Astrocyte (in vitro differentiated cells and primary cell): ENCODE measurements at regions not wholly inside any gene's neighbourhood (a gene's known extent, or its start where the extent isn't known, plus 50 kb on each side); places are given as distances from the start of the nearest gene placed in this dataset.

Source experiments
- DNase-seq: peaks from one replicate; pipeline ENCODE4 v3.0.0-alpha.2; 2010; ENCODE audit warnings: low read depth
- FAIRE-seq: peaks from 2 replicates; lab custom pipeline; 2011; peaks lifted over from hg19 to GRCh38; lab: Jason Lieb, UNC
- H2AFZ ChIP-seq: 2 replicates; pipeline ENCODE4 v1.6.0; 2012; ENCODE audit warnings: low read depth, low read length, inconsistent platforms
- H3K27ac ChIP-seq: 2 replicates; pipeline ENCODE4 v1.5.1; 2011; ENCODE audit warnings: low read depth, low read length, inconsistent platforms
- H3K27me3 ChIP-seq: 2 replicates; pipeline ENCODE4 v1.6.0; 2011; ENCODE audit warnings: low read length, inconsistent platforms; ENCODE audit not compliant: insufficient read depth
- H3K36me3 ChIP-seq: 2 replicates; pipeline ENCODE4 v1.5.1; 2011; ENCODE audit warnings: low read length, inconsistent platforms; ENCODE audit not compliant: insufficient read depth
- H3K4me1 ChIP-seq: 2 replicates; pipeline ENCODE4 v1.5.1; 2011; ENCODE audit warnings: low read length, inconsistent platforms; ENCODE audit not compliant: insufficient read depth
- H3K4me2 ChIP-seq: 2 replicates; pipeline ENCODE4 v1.6.0; 2012; ENCODE audit warnings: low read length, inconsistent platforms
- H3K4me3 ChIP-seq: 2 replicates; pipeline ENCODE4 v1.5.1; 2011; ENCODE audit warnings: low read depth, mild to moderate bottlenecking, low read length, inconsistent platforms; ENCODE audit not compliant: insufficient read depth
- H3K79me2 ChIP-seq: 2 replicates; pipeline ENCODE4 v1.6.0; 2012; ENCODE audit warnings: mild to moderate bottlenecking, low read length, inconsistent platforms; ENCODE audit not compliant: insufficient read depth
- H3K9ac ChIP-seq: 2 replicates; pipeline ENCODE4 v1.6.0; 2012; ENCODE audit warnings: mild to moderate bottlenecking, low read length, inconsistent platforms
- H3K9me3 ChIP-seq: 2 replicates; pipeline ENCODE4 v1.5.1; 2012; ENCODE audit warnings: low read depth, mild to moderate bottlenecking, low read length, inconsistent platforms; ENCODE audit not compliant: insufficient read depth
- H4K20me1 ChIP-seq: 2 replicates; pipeline ENCODE4 v1.6.0; 2012; ENCODE audit warnings: low read length, inconsistent platforms; ENCODE audit not compliant: insufficient read depth
- H3K27ac Mint-ChIP-seq: one replicate; pipeline ENCODE4 v1.8.0; 2021; ENCODE audit warnings: mild to moderate bottlenecking, mixed read lengths; ENCODE audit not compliant: unreplicated experiment
- H3K27me3 Mint-ChIP-seq: one replicate; pipeline ENCODE4 v1.8.0; 2021; ENCODE audit warnings: low read depth, mixed read lengths; ENCODE audit not compliant: unreplicated experiment
- H3K36me3 Mint-ChIP-seq: one replicate; pipeline ENCODE4 v1.8.0; 2021; ENCODE audit warnings: low read depth, mixed read lengths; ENCODE audit not compliant: unreplicated experiment
- H3K4me1 Mint-ChIP-seq: one replicate; pipeline ENCODE4 v1.8.0; 2021; ENCODE audit warnings: low read depth, mixed read lengths; ENCODE audit not compliant: unreplicated experiment
- H3K4me3 Mint-ChIP-seq: one replicate; pipeline ENCODE4 v1.8.0; 2021; ENCODE audit warnings: mild to moderate bottlenecking, moderate library complexity, mixed read lengths; ENCODE audit not compliant: unreplicated experiment
- H3K9me3 Mint-ChIP-seq: one replicate; pipeline ENCODE4 v1.8.0; 2021; ENCODE audit warnings: mild to moderate bottlenecking, mixed read lengths; ENCODE audit not compliant: unreplicated experiment
- EZH2 ChIP-seq: IDR thresholded peaks from 2 replicates; pipeline ENCODE4 v1.6.1; 2012; ENCODE audit warnings: mild to moderate bottlenecking, low read length, inconsistent platforms; ENCODE audit not compliant: insufficient read depth
- TF ChIP-seq, protein P1 (sequence below): IDR thresholded peaks from 2 replicates; pipeline ENCODE4 v1.5.1; 2011; ENCODE audit warnings: low read depth, mild to moderate bottlenecking, inconsistent platforms, low read length, moderate library complexity; ENCODE audit not compliant: insufficient read depth

GRCh38 chr13:99723878-99724277 lies 222.6 kb downstream of the TM9SF2 start:
- H3K4me1 ChIP-seq = peaks cover 4% of the 10 kb centered on the region
- Mint-ChIP-seq H3K4me1 (peaks cover 10% of the 10 kb centered on the region), H3K27ac (no peak overlapping the region)

GRCh38 chr13:99722931-99723330 lies 221.7 kb downstream of the TM9SF2 start:
- H3K9me3 Mint-ChIP-seq = no peaks in the 10 kb centered on the region
- no peak overlapping the region for H3K27ac ChIP-seq
- no peak overlapping the region for H3K4me3 ChIP-seq
- no peaks in the 10 kb centered on the region for H4K20me1 ChIP-seq
- no peaks in the 10 kb centered on the region for H3K36me3 Mint-ChIP-seq
- DNase-seq (no peak), FAIRE-seq (no peak)
- no peak overlapping the region for H3K4me2 ChIP-seq
- peaks cover 4% of the 10 kb centered on the region for H3K4me1 ChIP-seq
- H3K4me3 Mint-ChIP-seq = no peak overlapping the region
- H3K9me3 ChIP-seq = no peaks in the 10 kb centered on the region
- H3K27ac Mint-ChIP-seq = no peak overlapping the region
- peaks cover 2% of the 10 kb centered on the region for H3K27me3 ChIP-seq
- H3K9ac ChIP-seq = no peak overlapping the region
- TF ChIP-seq, protein P1, sequence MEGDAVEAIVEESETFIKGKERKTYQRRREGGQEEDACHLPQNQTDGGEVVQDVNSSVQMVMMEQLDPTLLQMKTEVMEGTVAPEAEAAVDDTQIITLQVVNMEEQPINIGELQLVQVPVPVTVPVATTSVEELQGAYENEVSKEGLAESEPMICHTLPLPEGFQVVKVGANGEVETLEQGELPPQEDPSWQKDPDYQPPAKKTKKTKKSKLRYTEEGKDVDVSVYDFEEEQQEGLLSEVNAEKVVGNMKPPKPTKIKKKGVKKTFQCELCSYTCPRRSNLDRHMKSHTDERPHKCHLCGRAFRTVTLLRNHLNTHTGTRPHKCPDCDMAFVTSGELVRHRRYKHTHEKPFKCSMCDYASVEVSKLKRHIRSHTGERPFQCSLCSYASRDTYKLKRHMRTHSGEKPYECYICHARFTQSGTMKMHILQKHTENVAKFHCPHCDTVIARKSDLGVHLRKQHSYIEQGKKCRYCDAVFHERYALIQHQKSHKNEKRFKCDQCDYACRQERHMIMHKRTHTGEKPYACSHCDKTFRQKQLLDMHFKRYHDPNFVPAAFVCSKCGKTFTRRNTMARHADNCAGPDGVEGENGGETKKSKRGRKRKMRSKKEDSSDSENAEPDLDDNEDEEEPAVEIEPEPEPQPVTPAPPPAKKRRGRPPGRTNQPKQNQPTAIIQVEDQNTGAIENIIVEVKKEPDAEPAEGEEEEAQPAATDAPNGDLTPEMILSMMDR = no peak
- TF ChIP-seq EZH2 = no peak
- no peaks in the 10 kb centered on the region for H3K36me3 ChIP-seq
- no peaks in the 10 kb centered on the region for H3K27me3 Mint-ChIP-seq
- peaks cover 13% of the 10 kb centered on the region for H3K4me1 Mint-ChIP-seq
- no peak overlapping the region for H2AFZ ChIP-seq
- H3K79me2 ChIP-seq = no peaks in the 10 kb centered on the region

More at GRCh38 chr13:99723878-99724277, 222.6 kb downstream of the TM9SF2 start:
- Mint-ChIP-seq H3K27me3 (no peaks in the 10 kb centered on the region), H3K4me3 (no peak overlapping the region), H3K36me3 (no peaks in the 10 kb centered on the region), H3K9me3 (no peaks in the 10 kb centered on the region)
- Histone ChIP-seq H3K4me2 (no peak overlapping the region), H2AFZ (no peak overlapping the region), H3K27ac (no peak overlapping the region), H3K9me3 (no peaks in the 10 kb centered on the region), H3K27me3 (peaks cover 2% of the 10 kb centered on the region), H4K20me1 (no peaks in the 10 kb centered on the region), H3K36me3 (no peaks in the 10 kb centered on the region), H3K9ac (no peak overlapping the region), H3K79me2 (no peaks in the 10 kb centered on the region), H3K4me3 (no peak overlapping the region)
- FAIRE-seq (no peak), DNase-seq (no peak)
- no peak for TF ChIP-seq EZH2
- TF ChIP-seq, protein P1 = no peak

DNA sequence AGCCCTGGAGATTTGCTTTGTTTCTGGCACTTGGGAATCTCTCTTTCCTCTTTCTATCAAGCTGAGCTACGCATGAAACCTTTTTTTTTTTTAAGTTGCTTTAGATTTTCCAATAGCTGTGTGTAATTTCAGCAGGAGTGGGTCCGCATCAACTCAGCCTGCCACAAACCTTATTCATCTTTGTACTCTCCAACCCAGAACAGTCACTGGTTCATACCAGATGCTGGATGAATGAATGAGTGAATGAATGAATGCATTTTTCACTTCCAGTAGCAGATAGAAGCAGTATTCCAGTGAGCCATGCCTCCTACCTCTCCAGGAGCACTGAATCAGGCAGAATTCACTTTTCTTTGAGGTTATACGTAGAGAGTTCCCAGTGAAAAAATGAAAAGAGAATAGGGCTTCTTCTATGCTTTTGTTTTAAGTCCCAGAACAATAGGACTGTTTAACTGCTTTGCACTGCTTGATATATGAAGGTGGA lies 221.1 kb downstream of the TM9SF2 start:
- H3K4me3 Mint-ChIP-seq = no peak overlapping the region
- no peak for TF ChIP-seq EZH2
- TF ChIP-seq, protein P1 = no peak
- Histone ChIP-seq H3K79me2 (no peaks in the 10 kb centered on the region), H3K27ac (no peak overlapping the region), H3K27me3 (peaks cover 2% of the 10 kb centered on the region), H2AFZ (no peak overlapping the region), H3K36me3 (no peaks in the 10 kb centered on the region), H3K9ac (no peak overlapping the region), H3K4me1 (peaks cover 4% of the 10 kb centered on the region), H3K4me3 (no peak overlapping the region), H3K4me2 (no peak overlapping the region), H3K9me3 (no peaks in the 10 kb centered on the region), H4K20me1 (no peaks in the 10 kb centered on the region)
- H3K9me3 Mint-ChIP-seq = no peaks in the 10 kb centered on the region
- DNase-seq (no peak), FAIRE-seq (no peak)
- peaks cover 13% of the 10 kb centered on the region for H3K4me1 Mint-ChIP-seq
- H3K27me3 Mint-ChIP-seq = no peaks in the 10 kb centered on the region
- no peak overlapping the region for H3K27ac Mint-ChIP-seq
- no peaks in the 10 kb centered on the region for H3K36me3 Mint-ChIP-seq
